IMR-90 (cell line): ENCODE measurements at regions not wholly inside any gene's neighbourhood (a gene's known extent, or its start where the extent isn't known, plus 50 kb on each side); places are given as distances from the start of the nearest gene placed in this dataset.

Experiments used
- ATAC-seq: fragments of 200-7000 bp; cut with Tn5 transposase; 2 replicates; pipeline ENCODE4 v1.9.1; 2020; ENCODE audit warnings: low read depth, mild to moderate bottlenecking, moderate library complexity
- BruUV-seq: library from RNA; stranded (reverse); fragments of 400-500 nt; replicated peaks from 2 replicates; lab custom pipeline; 2021; lab: Mats Ljungman, UMichigan
- CTCF ChIA-PET: fragments of 300-600 bp; formaldehyde crosslinking; extraction: SDS; loops from one replicate; lab custom pipeline; 2021; ENCODE audit warnings: antibody characterized with exemption; lab: Yijun Ruan, JAX
- POLR2A ChIA-PET: fragments of 300-600 bp; sonication (Branson Sonifier 250); formaldehyde crosslinking; loops from one replicate; lab custom pipeline; 2022; ENCODE audit warnings: antibody characterized with exemption; ENCODE audit not compliant: unreplicated experiment; lab: Charles Lee
- DNase-seq: peaks from one replicate; pipeline ENCODE4 v3.0.0; 2013
- H2AFZ ChIP-seq: replicated peaks from 2 replicates; pipeline ENCODE3; 2013; ENCODE audit warnings: low read length, mild to moderate bottlenecking; ENCODE audit not compliant: poor library complexity
- H2AK5ac ChIP-seq: 2 replicates; pipeline ENCODE4 v1.6.1; 2013; ENCODE audit warnings: low read depth, low read length, inconsistent platforms
- H2AK9ac ChIP-seq: replicated peaks from 2 replicates; pipeline ENCODE3; 2013; ENCODE audit warnings: mild to moderate bottlenecking, low read depth, low read length, moderate library complexity; ENCODE audit not compliant: poor library complexity
- H2BK120ac ChIP-seq: 2 replicates; pipeline ENCODE4 v1.6.1; 2013; ENCODE audit warnings: low read depth, low read length, inconsistent platforms
- H2BK15ac ChIP-seq: 3 replicates; pipeline ENCODE4 v1.6.1; 2013; ENCODE audit warnings: low read depth, low read length, inconsistent platforms
- H2BK20ac ChIP-seq: 2 replicates; pipeline ENCODE4 v1.6.1; 2013; ENCODE audit warnings: low read depth, mild to moderate bottlenecking, inconsistent platforms, low read length, moderate library complexity
- H2BK5ac ChIP-seq: 2 replicates; pipeline ENCODE4 v1.6.1; 2013; ENCODE audit warnings: mild to moderate bottlenecking, low read depth, low read length, inconsistent platforms; ENCODE audit not compliant: poor library complexity, severe bottlenecking
- H3K14ac ChIP-seq: replicated peaks from 2 replicates; pipeline ENCODE4 v1.6.1; 2013; ENCODE audit warnings: low read depth, low read length, inconsistent platforms
- H3K18ac ChIP-seq: 2 replicates; pipeline ENCODE4 v1.6.1; 2013; ENCODE audit warnings: low read depth, low read length, control low read depth
- H3K23ac ChIP-seq: 2 replicates; pipeline ENCODE4 v1.6.1; 2013; ENCODE audit warnings: low read depth, low read length, inconsistent platforms
- H3K27ac ChIP-seq: 2 replicates; pipeline ENCODE4 v1.5.1; 2013; ENCODE audit warnings: mild to moderate bottlenecking, control low read depth, low read length; ENCODE audit not compliant: insufficient read depth
- H3K27me3 ChIP-seq: 2 replicates; pipeline ENCODE4 v1.6.1; 2013; ENCODE audit warnings: low read length; ENCODE audit not compliant: control insufficient read depth, insufficient read depth
- H3K36me3 ChIP-seq: 2 replicates; pipeline ENCODE4 v1.6.1; 2013; ENCODE audit warnings: low read length, mixed read lengths; ENCODE audit not compliant: control insufficient read depth, insufficient read depth
- H3K4ac ChIP-seq: 2 replicates; pipeline ENCODE4 v1.6.1; 2013; ENCODE audit warnings: low read depth, low read length, inconsistent platforms
- H3K4me1 ChIP-seq: 2 replicates; pipeline ENCODE4 v1.6.1; 2013; ENCODE audit warnings: low read length, mixed read lengths; ENCODE audit not compliant: control insufficient read depth, insufficient read depth
- H3K4me2 ChIP-seq: 2 replicates; pipeline ENCODE4 v1.6.1; 2013; ENCODE audit warnings: low read depth, mild to moderate bottlenecking, control low read depth, low read length, moderate library complexity
- H3K4me3 ChIP-seq: 2 replicates; pipeline ENCODE4 v1.5.1; 2013; ENCODE audit warnings: low read depth, mild to moderate bottlenecking, control low read depth, low read length, moderate library complexity; ENCODE audit not compliant: insufficient read depth
- H3K56ac ChIP-seq: 2 replicates; pipeline ENCODE4 v1.6.1; 2013; ENCODE audit warnings: low read length, inconsistent platforms; ENCODE audit not compliant: insufficient read depth; ENCODE audit errors: extremely low read depth
- H3K79me1 ChIP-seq, 2 experiments: 2 replicates each; pipeline ENCODE4 v1.6.1; 2013; ENCODE audit warnings: low read length in 2 of 2, inconsistent platforms in 1 of 2, low read depth in 1 of 2
- H3K9ac ChIP-seq: 2 replicates; pipeline ENCODE4 v1.6.1; 2013; ENCODE audit warnings: low read depth, low read length, control low read depth
- H3K9me1 ChIP-seq: 2 replicates; pipeline ENCODE4 v1.6.1; 2013; ENCODE audit warnings: low read length, inconsistent platforms; ENCODE audit not compliant: insufficient read depth
- H3K9me3 ChIP-seq: 2 replicates; pipeline ENCODE4 v1.6.1; 2013; ENCODE audit warnings: low read length; ENCODE audit not compliant: control insufficient read depth, insufficient read depth
- H4K20me1 ChIP-seq: 2 replicates; pipeline ENCODE4 v1.6.1; 2013; ENCODE audit warnings: low read length, inconsistent platforms; ENCODE audit not compliant: insufficient read depth
- H4K5ac ChIP-seq: 2 replicates; pipeline ENCODE4 v1.6.1; 2013; ENCODE audit warnings: mild to moderate bottlenecking, low read depth, low read length, control low read depth
- H4K8ac ChIP-seq, 2 experiments: 2 replicates each; pipeline ENCODE4 v1.6.1; 2013; ENCODE audit warnings: low read depth in 2 of 2, low read length in 2 of 2, control low read depth in 1 of 2, inconsistent platforms in 1 of 2
- H4K91ac ChIP-seq: 2 replicates; pipeline ENCODE4 v1.6.1; 2013; ENCODE audit warnings: low read depth, low read length, inconsistent platforms; ENCODE audit not compliant: insufficient read depth
- CEBPB ChIP-seq: IDR thresholded peaks from 2 replicates; pipeline ENCODE4 v1.6.1; 2012; ENCODE audit warnings: low read depth, low read length, improper control_type of control experiment
- CHD1 ChIP-seq: IDR thresholded peaks from 2 replicates; pipeline ENCODE4 v1.6.1; 2012; ENCODE audit warnings: low read depth, low read length, improper control_type of control experiment
- CTCF ChIP-seq: conservative IDR thresholded peaks from 2 replicates; pipeline ENCODE4 v1.5.1; 2012; ENCODE audit warnings: mild to moderate bottlenecking, low read depth, low read length, improper control_type of control experiment
- ELK1 ChIP-seq: fragments of 150-350 bp; IDR thresholded peaks from 2 replicates; pipeline ENCODE4 v1.6.1; 2016; ENCODE audit warnings: low read depth, mild to moderate bottlenecking, low read length, moderate library complexity, borderline replicate concordance
- FOS ChIP-seq: fragments of 150-350 bp; IDR thresholded peaks from 2 replicates; pipeline ENCODE4 v1.6.1; 2016; ENCODE audit warnings: low read depth, low read length
- MAFK ChIP-seq: IDR thresholded peaks from 2 replicates; pipeline ENCODE4 v1.6.1; 2012; ENCODE audit warnings: low read depth, low read length, improper control_type of control experiment
- MAZ ChIP-seq: IDR thresholded peaks from 2 replicates; pipeline ENCODE4 v1.6.1; 2012; ENCODE audit warnings: low read depth, mild to moderate bottlenecking, low read length, improper control_type of control experiment, moderate library complexity, borderline replicate concordance
- NFE2L2 ChIP-seq: fragments of 150-350 bp; IDR thresholded peaks from 2 replicates; pipeline ENCODE4 v1.6.1; 2016; ENCODE audit warnings: low read depth, mild to moderate bottlenecking, low read length
- POLR2A ChIP-seq: IDR thresholded peaks from 2 replicates; pipeline ENCODE4 v1.6.1; 2012; ENCODE audit warnings: mild to moderate bottlenecking, low read depth, low read length
- RAD21 ChIP-seq: IDR thresholded peaks from 2 replicates; pipeline ENCODE4 v1.6.1; 2012; ENCODE audit warnings: low read length, improper control_type of control experiment
- RFX5 ChIP-seq: IDR thresholded peaks from 2 replicates; pipeline ENCODE4 v1.8.0; 2012; ENCODE audit warnings: low read depth, mild to moderate bottlenecking, low read length, moderate library complexity
- SMC3 ChIP-seq: fragments of 150-350 bp; IDR thresholded peaks from 2 replicates; pipeline ENCODE4 v1.6.1; 2016; ENCODE audit warnings: low read depth, mild to moderate bottlenecking, antibody characterized with exemption, low read length, moderate library complexity
- USF2 ChIP-seq: fragments of 150-350 bp; IDR thresholded peaks from 2 replicates; pipeline ENCODE4 v1.6.1; 2017; ENCODE audit warnings: mild to moderate bottlenecking, antibody characterized with exemption, low read length, low read depth
- WGBS, 2 experiments: methylation state at CpG; one replicate each; pipeline versions ENCODE4 v1.1.5 to v1.1.7; 2013; ENCODE audit warnings: missing lambda C conversion rate in 2 of 2; ENCODE audit not compliant: insufficient read length in 1 of 2; ENCODE audit errors: extremely low coverage in 2 of 2; 5-methylcytosine and 5-hydroxymethylcytosine counted together
- dilution Hi-C: fragments of 300-500 bp; cut with HindIII; formaldehyde crosslinking; loops from one replicate; pipeline ENCODE4 v1.14.3; 2018; ENCODE audit warnings: low sequenced_read_pairs; ENCODE audit not compliant: unreplicated experiment
- in situ Hi-C: fragments of 300-500 bp; cut with MboI; formaldehyde crosslinking; loops from 3 replicates; pipeline ENCODE4 v1.14.3; 2019; ENCODE audit warnings: low sequenced_read_pairs, inconsistent platforms, mixed read lengths
- intact Hi-C: fragments of 100-400 bp; cut with micrococcal nuclease; formaldehyde crosslinking; loops from 2 replicates; pipeline ENCODE4 v1.10.0; 2022

GRCh38 chr1:208302699-208303238 is 58.6 kb upstream of the PLXNA2 start:
- Histone ChIP-seq H3K79me1 (no peaks in the 10 kb centered on the region), H2AK9ac (no peak overlapping the region), H3K4ac (no peak overlapping the region), H3K4me1 (no peaks in the 10 kb centered on the region), H3K9me1 (no peaks in the 10 kb centered on the region), H3K14ac (no peak overlapping the region), H2AFZ (no peak overlapping the region), H4K20me1 (no peaks in the 10 kb centered on the region), H3K36me3 (no peaks in the 10 kb centered on the region), H4K91ac (no peak overlapping the region), H3K9ac (no peak overlapping the region), H3K4me2 (no peak overlapping the region), H2BK15ac (no peak overlapping the region), H3K23ac (no peak overlapping the region), H3K9me3 (no peaks in the 10 kb centered on the region), H3K27ac (no peak overlapping the region), H3K4me3 (no peak overlapping the region), H2BK120ac (no peak overlapping the region), H2BK20ac (no peak overlapping the region), H4K5ac (no peak overlapping the region), H2BK5ac (no peak overlapping the region), H3K27me3 (no peaks in the 10 kb centered on the region), H2AK5ac (no peak overlapping the region), H3K18ac (no peak overlapping the region), H4K8ac (no peak overlapping the region), H3K56ac (no peak overlapping the region)
- in situ Hi-C loops (no loop called here), dilution Hi-C loops (no loop called here), intact Hi-C loops (no loop called here)
- no CpG with 5 or more reads among the region's 4 CpGs for WGBS, 2 experiments
- no TSS peak for BruUV-seq
- ATAC-seq, result no peak
- TF ChIP-seq RFX5 (no peak), NFE2L2 (no peak), SMC3 (no peak), ELK1 (no peak), FOS (no peak), CHD1 (no peak), RAD21 (no peak), MAZ (no peak), CEBPB (no peak), CTCF (no peak), POLR2A (no peak), MAFK (no peak), USF2 (no peak)
- POLR2A ChIA-PET, result no interaction called here
- CTCF ChIA-PET, result no interaction called here
- DNase-seq, result no peak
